Neural progenitor cell (in vitro differentiated cells): ENCODE measurements at regions not wholly inside any gene's neighbourhood (a gene's known extent, or its start where the extent isn't known, plus 50 kb on each side); places are given as distances from the start of the nearest gene placed in this dataset.

ENCODE experiments used
- DNase-seq: peaks from one replicate; pipeline ENCODE4 v3.0.0-alpha.2; 2016; ENCODE audit warnings: low spot score
- H2AFZ ChIP-seq: fragments of 200-600 bp; sonication (generic); replicated peaks from 2 replicates; pipeline ENCODE4 v1.6.1; 2016; ENCODE audit warnings: antibody characterized with exemption
- H3F3A ChIP-seq: fragments of 200-600 bp; sonication (generic); 2 replicates; pipeline ENCODE4 v1.6.1; 2016; ENCODE audit warnings: antibody characterized with exemption, low read depth
- H3K27ac ChIP-seq: fragments of 200-600 bp; sonication (generic); 2 replicates; pipeline ENCODE4 v1.5.1; 2016; ENCODE audit warnings: mild to moderate bottlenecking
- H3K27me3 ChIP-seq: fragments of 200-600 bp; sonication (generic); 2 replicates; pipeline ENCODE4 v1.6.1; 2016; ENCODE audit warnings: mild to moderate bottlenecking, moderate library complexity
- H3K36me3 ChIP-seq: fragments of 200-600 bp; sonication (generic); 2 replicates; pipeline ENCODE4 v1.5.1; 2016
- H3K4me1 ChIP-seq: fragments of 200-600 bp; sonication (generic); 2 replicates; pipeline ENCODE4 v1.6.1; 2016; ENCODE audit warnings: mixed run types
- H3K4me2 ChIP-seq: fragments of 200-600 bp; sonication (generic); 2 replicates; pipeline ENCODE4 v1.6.1; 2016
- H3K4me3 ChIP-seq: fragments of 200-600 bp; sonication (generic); 2 replicates; pipeline ENCODE4 v1.5.1; 2016
- H3K79me2 ChIP-seq: fragments of 200-600 bp; sonication (generic); 2 replicates; pipeline ENCODE4 v1.6.1; 2016; ENCODE audit warnings: low read depth
- H3K9ac ChIP-seq: fragments of 200-600 bp; sonication (generic); 2 replicates; pipeline ENCODE4 v1.6.1; 2016
- H3K9me3 ChIP-seq: fragments of 200-600 bp; sonication (generic); 2 replicates; pipeline ENCODE4 v1.5.1; 2016; ENCODE audit warnings: low read depth
- H4K20me1 ChIP-seq: fragments of 200-600 bp; sonication (generic); 2 replicates; pipeline ENCODE4 v1.6.1; 2016; ENCODE audit warnings: low read depth
- H3K27ac Mint-ChIP-seq: 3 replicates; pipeline ENCODE4 v1.8.0; 2021; ENCODE audit warnings: mixed read lengths
- H3K27me3 Mint-ChIP-seq: 2 replicates; pipeline ENCODE4 v1.8.0; 2022; ENCODE audit warnings: low read depth, mild to moderate bottlenecking, inconsistent platforms, moderate library complexity, mixed read lengths; ENCODE audit not compliant: insufficient read depth
- H3K36me3 Mint-ChIP-seq: 3 replicates; pipeline ENCODE4 v1.8.0; 2021; ENCODE audit warnings: mixed read lengths
- H3K4me1 Mint-ChIP-seq: 3 replicates; pipeline ENCODE4 v1.8.0; 2021; ENCODE audit warnings: mixed read lengths
- H3K4me3 Mint-ChIP-seq: 3 replicates; pipeline ENCODE4 v1.8.0; 2021; ENCODE audit warnings: mild to moderate bottlenecking, moderate library complexity, mixed read lengths
- H3K9me3 Mint-ChIP-seq: 3 replicates; pipeline ENCODE4 v1.8.0; 2020; ENCODE audit warnings: mixed read lengths
- CTCF ChIP-seq: fragments of 200-600 bp; sonication (generic); IDR thresholded peaks from 2 replicates; pipeline ENCODE4 v1.5.1; 2017; ENCODE audit warnings: antibody characterized with exemption, mild to moderate bottlenecking
- EZH2 ChIP-seq: fragments of 200-600 bp; sonication (generic); IDR thresholded peaks from 2 replicates; pipeline ENCODE4 v1.6.1; 2017; ENCODE audit warnings: antibody characterized with exemption, mild to moderate bottlenecking, moderate library complexity
- EZH2phosphoT487 ChIP-seq: fragments of 200-600 bp; sonication (generic); IDR thresholded peaks from 2 replicates; pipeline ENCODE4 v1.6.1; 2017; ENCODE audit warnings: antibody characterized with exemption

- Mint-ChIP-seq H3K4me1 (no peaks in the 10 kb centered on the region), H3K9me3 (peaks cover 9% of the 10 kb centered on the region), H3K27ac (no peak overlapping the region), H3K27me3 (no peaks in the 10 kb centered on the region), H3K36me3 (no peaks in the 10 kb centered on the region), H3K4me3 (no peak overlapping the region)
- H3K9me3 ChIP-seq: no peaks in the 10 kb centered on the region
- no peak overlapping the region for H2AFZ ChIP-seq
- H3K27ac ChIP-seq: no peak overlapping the region
- no peaks in the 10 kb centered on the region for H4K20me1 ChIP-seq
- H3K36me3 ChIP-seq: no peaks in the 10 kb centered on the region
- no peaks in the 10 kb centered on the region for H3K79me2 ChIP-seq
- no peak overlapping the region for H3K9ac ChIP-seq
- H3F3A ChIP-seq: no peaks in the 10 kb centered on the region
- TF ChIP-seq EZH2: no peak
- no peaks in the 10 kb centered on the region for H3K4me1 ChIP-seq
- no peak overlapping the region for H3K4me3 ChIP-seq
- H3K27me3 ChIP-seq: no peaks in the 10 kb centered on the region
- no peak for DNase-seq
- H3K4me2 ChIP-seq: no peak overlapping the region
Observed at GRCh38 chr9:108377881-108378280, 477.9 kb downstream of the ACTL7B start.

DNA sequence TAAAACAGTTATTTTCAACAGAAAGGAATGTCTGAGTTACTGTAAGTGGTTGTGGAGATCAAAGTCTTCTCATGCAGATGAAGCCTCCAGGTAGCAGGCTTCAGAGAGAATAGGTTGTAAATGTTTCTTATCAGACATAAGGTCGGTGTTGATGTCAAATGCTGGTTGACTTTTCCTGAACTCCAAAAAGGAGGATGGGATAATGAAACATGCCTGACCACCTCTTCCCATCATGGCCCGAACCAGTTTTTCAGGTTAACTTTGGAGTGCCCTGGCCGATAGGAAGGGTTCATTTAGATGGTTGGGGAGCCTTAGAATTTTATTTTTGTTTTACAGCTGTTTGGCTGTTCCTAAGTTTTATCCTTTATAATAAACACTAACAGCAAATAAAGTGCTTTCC lies 478.4 kb downstream of the ACTL7B start:
- Histone ChIP-seq H4K20me1 (no peaks in the 10 kb centered on the region), H3K9ac (no peak overlapping the region), H3K4me2 (no peak overlapping the region), H3K27me3 (no peaks in the 10 kb centered on the region), H3F3A (no peaks in the 10 kb centered on the region), H3K27ac (no peak overlapping the region), H3K79me2 (no peaks in the 10 kb centered on the region), H3K4me3 (no peak overlapping the region), H3K9me3 (no peaks in the 10 kb centered on the region), H3K4me1 (no peaks in the 10 kb centered on the region), H2AFZ (no peak overlapping the region), H3K36me3 (no peaks in the 10 kb centered on the region)
- H3K27me3 Mint-ChIP-seq: no peaks in the 10 kb centered on the region
- DNase-seq: no peak
- peaks cover 9% of the 10 kb centered on the region for H3K9me3 Mint-ChIP-seq
- H3K27ac Mint-ChIP-seq: no peak overlapping the region
- H3K4me1 Mint-ChIP-seq: no peaks in the 10 kb centered on the region
- no peaks in the 10 kb centered on the region for H3K36me3 Mint-ChIP-seq
- H3K4me3 Mint-ChIP-seq: no peak overlapping the region
- TF ChIP-seq CTCF (no peak), EZH2 (no peak), EZH2phosphoT487 (no peak)

- H3K27ac Mint-ChIP-seq: no peak overlapping the region
- TF ChIP-seq EZH2phosphoT487 (no peak), EZH2 (no peak), CTCF (no peak)
- Histone ChIP-seq H3K4me2 (no peak overlapping the region), H3K4me1 (no peaks in the 10 kb centered on the region), H3K79me2 (no peaks in the 10 kb centered on the region), H3K36me3 (no peaks in the 10 kb centered on the region), H3K4me3 (no peak overlapping the region), H3K27me3 (no peaks in the 10 kb centered on the region), H4K20me1 (no peaks in the 10 kb centered on the region), H3K9ac (no peak overlapping the region), H3F3A (no peaks in the 10 kb centered on the region), H2AFZ (no peak overlapping the region), H3K27ac (no peak overlapping the region), H3K9me3 (no peaks in the 10 kb centered on the region)
- DNase-seq: no peak
- no peaks in the 10 kb centered on the region for H3K27me3 Mint-ChIP-seq
- H3K9me3 Mint-ChIP-seq: peaks cover 9% of the 10 kb centered on the region
- no peaks in the 10 kb centered on the region for H3K36me3 Mint-ChIP-seq
- H3K4me1 Mint-ChIP-seq: no peaks in the 10 kb centered on the region
- no peak overlapping the region for H3K4me3 Mint-ChIP-seq
Observed at GRCh38 chr9:108376140-108376539, 479.6 kb downstream of the ACTL7B start.

DNA sequence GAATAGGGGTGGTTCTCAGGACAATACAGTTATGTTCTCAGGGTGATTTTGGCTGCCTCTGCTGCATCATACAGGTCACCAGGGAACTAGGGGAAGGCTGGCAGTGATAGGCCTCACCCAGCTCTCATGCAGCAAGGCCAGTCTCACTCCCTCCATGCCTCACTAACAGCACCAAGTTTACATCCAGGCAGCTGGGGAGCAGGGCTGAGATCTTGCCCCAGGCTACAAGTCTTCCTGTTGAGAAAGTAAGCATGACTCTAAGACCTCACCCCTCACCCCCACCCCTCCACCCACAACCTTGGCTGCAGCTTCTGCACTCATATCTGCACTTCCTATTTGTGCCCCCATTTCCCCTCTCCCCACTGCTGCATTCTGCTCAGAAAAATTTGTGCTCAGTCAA lies 481.2 kb downstream of the ACTL7B start:
- no peak overlapping the region for H2AFZ ChIP-seq
- Mint-ChIP-seq H3K27ac (no peak overlapping the region), H3K4me3 (no peak overlapping the region), H3K9me3 (peaks cover 9% of the 10 kb centered on the region), H3K27me3 (no peaks in the 10 kb centered on the region), H3K36me3 (no peaks in the 10 kb centered on the region), H3K4me1 (no peaks in the 10 kb centered on the region)
- no peaks in the 10 kb centered on the region for H3K9me3 ChIP-seq
- H3K4me1 ChIP-seq: no peaks in the 10 kb centered on the region
- no peaks in the 10 kb centered on the region for H3F3A ChIP-seq
- no peak overlapping the region for H3K4me2 ChIP-seq
- H3K79me2 ChIP-seq: no peaks in the 10 kb centered on the region
- no peak overlapping the region for H3K27ac ChIP-seq
- H3K36me3 ChIP-seq: no peaks in the 10 kb centered on the region
- H3K9ac ChIP-seq: no peak overlapping the region
- DNase-seq: no peak
- TF ChIP-seq CTCF (no peak), EZH2phosphoT487 (no peak), EZH2 (no peak)
- H4K20me1 ChIP-seq: no peaks in the 10 kb centered on the region
- H3K27me3 ChIP-seq: no peaks in the 10 kb centered on the region
- no peak overlapping the region for H3K4me3 ChIP-seq
